GM23338 (cell line): ENCODE measurements at regions not wholly inside any gene's neighbourhood (a gene's known extent, or its start where the extent isn't known, plus 50 kb on each side); places are given as distances from the start of the nearest gene placed in this dataset.

Experiments used
- CREB1 ChIP-seq: fragments of 250-450 bp; sonication (Bioruptor Pico); IDR thresholded peaks from 2 replicates; pipeline ENCODE4 v1.5.0; 2020; ENCODE audit warnings: low read depth, mild to moderate bottlenecking, moderate library complexity
- CTCF ChIP-seq, 2 experiments: fragments of 200-600 bp in 1 of 2; sonication (generic) in 1 of 2; conservative IDR thresholded peaks; 2 replicates each; pipeline versions ENCODE4 v1.5.1 to v1.6.1; 2016 to 2017; ENCODE audit warnings: antibody characterized with exemption in 2 of 2, low read depth in 2 of 2, mild to moderate bottlenecking in 2 of 2, moderate library complexity in 1 of 2
- EZH2phosphoT487 ChIP-seq: fragments of 200-600 bp; sonication (generic); IDR thresholded peaks from one replicate; pipeline ENCODE4 v1.8.1; 2018; ENCODE audit warnings: antibody characterized with exemption; ENCODE audit not compliant: unreplicated experiment
- JUNB ChIP-seq: IDR thresholded peaks from one replicate; pipeline ENCODE4 v1.6.1; 2016; ENCODE audit warnings: antibody characterized with exemption; ENCODE audit not compliant: unreplicated experiment
- POLR2AphosphoS5 ChIP-seq: IDR thresholded peaks from 2 replicates; pipeline ENCODE4 v1.6.1; 2016; ENCODE audit warnings: antibody characterized with exemption, low read depth

- TF ChIP-seq CTCF (conservative IDR thresholded peaks at IDR 0.05; ENCODE audit: low read depth in 2 of 2) (no peak), CREB1 (CRISPR knock-in tag) (no peak), POLR2AphosphoS5 (no peak), JUNB (no peak), EZH2phosphoT487 (no peak)
Observed at GRCh38 chr4:140236654-140237169, 82.7 kb upstream of the MAML3 start.
